GM19025 (cell line): ENCODE measurements at regions not wholly inside any gene's neighbourhood (a gene's known extent, or its start where the extent isn't known, plus 50 kb on each side); places are given as distances from the start of the nearest gene placed in this dataset.
"Not testable (repeated sequence)": the region's sequence is repeated elsewhere in the genome, so short reads cannot be mapped to it uniquely, and the experiment has no call there.

ENCODE experiments used
- ATAC-seq: cut with Tn5 transposase; IDR thresholded peaks from one replicate; pipeline ENCODE4 v1.9.1; 2021; ENCODE audit warnings: mild to moderate bottlenecking, low read depth, moderate library complexity; ENCODE audit not compliant: unreplicated experiment

- not testable (repeated sequence) for ATAC-seq
These were observed 189.1 kb downstream of the FOXD4L6 start for GRCh38 chr9:40939201-40939887.

- ATAC-seq: no peak
These were observed 193.1 kb downstream of the FOXD4L6 start for GRCh38 chr9:40935336-40935735.

GRCh38 chr9:40934480-40934879 is 194.0 kb downstream of the FOXD4L6 start:
- ATAC-seq: not testable (repeated sequence)

GRCh38 chr9:40930426-40930825 is 198.1 kb downstream of the FOXD4L6 start:
- not testable (repeated sequence) for ATAC-seq

GRCh38 chr9:40929488-40929845 is 199.0 kb downstream of the FOXD4L6 start:
- ATAC-seq: not testable (repeated sequence)

GRCh38 chr9:40928803-40929487 is 199.5 kb downstream of the FOXD4L6 start:
- no peak for ATAC-seq

- ATAC-seq: no peak
These were observed 200.4 kb downstream of the FOXD4L6 start for GRCh38 chr9:40927851-40928802.

GRCh38 chr9:40927260-40927631 is 201.2 kb downstream of the FOXD4L6 start:
- no peak for ATAC-seq

GRCh38 chr9:40926404-40927259 is 201.8 kb downstream of the FOXD4L6 start:
- no peak for ATAC-seq

GRCh38 chr9:40925149-40925548 is 203.3 kb downstream of the FOXD4L6 start:
- no peak for ATAC-seq

- not testable (repeated sequence) for ATAC-seq
These were observed 212.1 kb downstream of the FOXD4L6 start for GRCh38 chr9:40916399-40916783.

- not testable (repeated sequence) for ATAC-seq
These were observed 212.7 kb downstream of the FOXD4L6 start for GRCh38 chr9:40915660-40916398.

GRCh38 chr9:40914772-40915659 is 213.5 kb downstream of the FOXD4L6 start:
- no peak for ATAC-seq

- no peak for ATAC-seq
These were observed 214.4 kb downstream of the FOXD4L6 start for GRCh38 chr9:40913928-40914673.

GRCh38 chr9:40913096-40913719 is 215.3 kb downstream of the FOXD4L6 start:
- ATAC-seq: no peak

GRCh38 chr9:40912679-40913078 is 215.8 kb downstream of the FOXD4L6 start:
- not testable (repeated sequence) for ATAC-seq

GRCh38 chr9:40911647-40912046 is 216.8 kb downstream of the FOXD4L6 start:
- no peak for ATAC-seq
